Retinal pigment epithelial cell (primary cell): ENCODE measurements at regions not wholly inside any gene's neighbourhood (a gene's known extent, or its start where the extent isn't known, plus 50 kb on each side); places are given as distances from the start of the nearest gene placed in this dataset.

Experiments
- DNase-seq: peaks from one replicate; pipeline ENCODE4 v3.0.0-alpha.2; 2010; ENCODE audit warnings: low read depth
- H3K4me3 ChIP-seq: 2 replicates; pipeline ENCODE4 v1.5.1; 2011; ENCODE audit warnings: mild to moderate bottlenecking, low read length, control low read depth, moderate library complexity
- CTCF ChIP-seq: conservative IDR thresholded peaks from 2 replicates; pipeline ENCODE4 v1.5.1; 2011; ENCODE audit warnings: low read depth, low read length, control low read depth, inconsistent platforms

- no peak for TF ChIP-seq CTCF
Measured at GRCh38 chr18:78073275-78073674, 823.6 kb downstream of the GALR1 start.

GRCh38 chr18:78074400-78075020, 824.9 kb downstream of the GALR1 start:
- no peak for TF ChIP-seq CTCF
- DNase-seq = no peak
- H3K4me3 ChIP-seq = no peak overlapping the region

More at GRCh38 chr18:78073275-78073674, 823.6 kb downstream of the GALR1 start:
- no peak overlapping the region for H3K4me3 ChIP-seq
- no peak for DNase-seq

GRCh38 chr18:78080081-78080480, 830.4 kb downstream of the GALR1 start:
- no peak for TF ChIP-seq CTCF
- no peak for DNase-seq
- no peak overlapping the region for H3K4me3 ChIP-seq

GRCh38 chr18:78080761-78081160, 831.1 kb downstream of the GALR1 start:
- DNase-seq = no peak
- H3K4me3 ChIP-seq = no peak overlapping the region
- TF ChIP-seq CTCF = no peak

- H3K4me3 ChIP-seq = no peak overlapping the region
- DNase-seq = no peak
- TF ChIP-seq CTCF = no peak
Measured at GRCh38 chr18:78082816-78083215, 833.2 kb downstream of the GALR1 start.

GRCh38 chr18:78085241-78086185, 835.9 kb downstream of the GALR1 start:
- no peak for TF ChIP-seq CTCF
- DNase-seq = no peak
- no peak overlapping the region for H3K4me3 ChIP-seq
